HCT116 (cell line): ENCODE measurements at regions not wholly inside any gene's neighbourhood (a gene's known extent, or its start where the extent isn't known, plus 50 kb on each side); places are given as distances from the start of the nearest gene placed in this dataset.

Source experiments
- ATAC-seq: fragments of 200-7000 bp; cut with Tn5 transposase; 2 replicates; pipeline ENCODE4 v1.9.1; 2020; ENCODE audit warnings: mild to moderate bottlenecking, moderate library complexity
- BruUV-seq: library from RNA; stranded (reverse); fragments of 400-500 nt; replicated peaks from 2 replicates; lab custom pipeline; 2021; lab: Mats Ljungman, UMichigan
- CTCF ChIA-PET: fragments of 300-600 bp; sonication (Branson Sonifier 250); formaldehyde crosslinking; loops from one replicate; lab custom pipeline; 2021; ENCODE audit warnings: antibody characterized with exemption; lab: Charles Lee
- POLR2A ChIA-PET: fragments of 300-600, 350-600 bp; sonication (Branson Sonifier 250); formaldehyde crosslinking; loops from one replicate; lab custom pipeline; 2021; ENCODE audit warnings: antibody characterized with exemption; lab: Charles Lee
- RAD21 ChIA-PET, 2 experiments: fragments of 300-600 bp; sonication (Branson Sonifier 250); formaldehyde crosslinking; loops; one replicate each; lab custom pipeline; 2023; ENCODE audit warnings: low total read pairs in 2 of 2; ENCODE audit not compliant: uncharacterized antibody in 2 of 2, unreplicated experiment in 2 of 2, low non-redundant PET in 1 of 2; lab: Charles Lee
- DNase-seq: peaks from one replicate; pipeline ENCODE4 v3.0.0-alpha.2; 2010; ENCODE audit warnings: low read depth, low spot score
- H2AFZ ChIP-seq: fragments of 200-600 bp; shearing (Covaris generic), sonication (generic); 2 replicates; pipeline ENCODE4 v1.6.1; 2017; ENCODE audit warnings: low read depth, mixed run types, mixed read lengths, antibody characterized with exemption, low read length; ENCODE audit not compliant: poor library complexity, severe bottlenecking
- H3K27ac ChIP-seq: 2 replicates; pipeline ENCODE4 v1.5.1; 2012; ENCODE audit warnings: low read depth, low read length
- H3K27me3 ChIP-seq: fragments of 200-600 bp; sonication (generic); 2 replicates; pipeline ENCODE4 v1.6.1; 2016; ENCODE audit warnings: mixed run types, low read length, mixed read lengths; ENCODE audit not compliant: insufficient read depth
- H3K36me3 ChIP-seq, 2 experiments: fragments of 200-500 bp in 1 of 2; fragments of 200-600 bp in 1 of 2; sonication (Bioruptor generic) in 1 of 2; sonication (generic) in 1 of 2; 2 replicates each; pipeline versions ENCODE4 v1.5.1 to v1.6.1; 2014 to 2016; ENCODE audit warnings: low read length in 2 of 2, inconsistent platforms in 1 of 2, mixed read lengths in 1 of 2, mixed run types in 1 of 2; ENCODE audit not compliant: insufficient read depth in 2 of 2, control insufficient read depth in 1 of 2
- H3K4me1 ChIP-seq, 2 experiments: fragments of 200-600 bp in 1 of 2; sonication (generic) in 1 of 2; 2 replicates each; pipeline versions ENCODE4 v1.5.1 to v1.6.1; 2012 to 2017; ENCODE audit warnings: low read length in 2 of 2, inconsistent platforms in 1 of 2, mild to moderate bottlenecking in 1 of 2, mixed read lengths in 1 of 2, mixed run types in 1 of 2, moderate library complexity in 1 of 2; ENCODE audit not compliant: insufficient read depth in 2 of 2, control insufficient read depth in 1 of 2
- H3K4me2 ChIP-seq: fragments of 200-600 bp; sonication (generic); 2 replicates; pipeline ENCODE4 v1.6.1; 2017; ENCODE audit warnings: mixed run types, low read length, mixed read lengths
- H3K4me3 ChIP-seq, 2 experiments: fragments of 200-600 bp in 1 of 2; sonication (generic) in 1 of 2; replicated peaks in 1 of 2; 2 replicates each; pipeline ENCODE4 v1.5.1; 2011 to 2016; ENCODE audit warnings: low read length in 2 of 2, control low read depth in 1 of 2, low read depth in 1 of 2, mild to moderate bottlenecking in 1 of 2, mixed read lengths in 1 of 2, mixed run types in 1 of 2
- H3K79me2 ChIP-seq: fragments of 200-600 bp; sonication (generic); 2 replicates; pipeline ENCODE4 v1.6.1; 2017; ENCODE audit warnings: mild to moderate bottlenecking, mixed run types, low read length, moderate library complexity, mixed read lengths; ENCODE audit not compliant: insufficient read depth
- H3K9ac ChIP-seq: fragments of 200-600 bp; sonication (generic); 2 replicates; pipeline ENCODE4 v1.6.1; 2016; ENCODE audit warnings: low read length, mixed read lengths
- H3K9me2 ChIP-seq: fragments of 200-600 bp; sonication (generic), shearing (Covaris generic); 2 replicates; pipeline ENCODE4 v1.6.1; 2017; ENCODE audit warnings: mixed run types, mild to moderate bottlenecking, moderate library complexity; ENCODE audit not compliant: insufficient read depth
- H3K9me3 ChIP-seq, 2 experiments: fragments of 200-500 bp in 1 of 2; fragments of 200-600 bp in 1 of 2; sonication (Bioruptor generic) in 1 of 2; sonication (generic) in 1 of 2; 2 replicates each; pipeline ENCODE4 v1.6.1; 2014 to 2017; ENCODE audit warnings: low read length in 2 of 2, mixed read lengths in 2 of 2, inconsistent platforms in 1 of 2, low read depth in 1 of 2, mild to moderate bottlenecking in 1 of 2, mixed run types in 1 of 2, moderate library complexity in 1 of 2; ENCODE audit not compliant: control insufficient read depth in 1 of 2, insufficient read depth in 1 of 2
- H4K20me1 ChIP-seq: fragments of 200-600 bp; sonication (generic), shearing (Covaris generic); 2 replicates; pipeline ENCODE4 v1.6.1; 2017; ENCODE audit warnings: mixed run types, mild to moderate bottlenecking, moderate library complexity; ENCODE audit not compliant: insufficient read depth
- EZH2 ChIP-seq: fragments of 200-600 bp; sonication (generic); IDR thresholded peaks from 2 replicates; pipeline ENCODE4 v1.6.1; 2017; ENCODE audit warnings: antibody characterized with exemption, mixed run types
- EZH2phosphoT487 ChIP-seq: fragments of 200-600 bp; IDR thresholded peaks from 2 replicates; pipeline ENCODE4 v1.6.1; 2018; ENCODE audit warnings: antibody characterized with exemption, borderline replicate concordance
- JUND ChIP-seq: IDR thresholded peaks from 2 replicates; pipeline ENCODE4 v1.6.1; 2012
- TCF7L2 ChIP-seq: IDR thresholded peaks from 2 replicates; pipeline ENCODE4 v1.7.0; 2011; ENCODE audit warnings: borderline replicate concordance, inconsistent platforms; ENCODE audit not compliant: insufficient read depth, insufficient read length; ENCODE audit errors: extremely low read depth
- intact Hi-C: fragments of 100-400 bp; cut with micrococcal nuclease; formaldehyde crosslinking; loops from 2 replicates; pipeline ENCODE4 v1.10.0; 2022
- TF ChIP-seq, protein P1 (sequence below): IDR thresholded peaks from 2 replicates; pipeline ENCODE4 v1.6.1; 2011; ENCODE audit warnings: mild to moderate bottlenecking, low read length, moderate library complexity; ENCODE audit not compliant: insufficient replicate concordance; ENCODE audit errors: extremely low read depth
- TF ChIP-seq, protein P2 (sequence below): IDR thresholded peaks from 2 replicates; pipeline ENCODE4 v1.6.1; 2012; ENCODE audit warnings: low read depth

DNA sequence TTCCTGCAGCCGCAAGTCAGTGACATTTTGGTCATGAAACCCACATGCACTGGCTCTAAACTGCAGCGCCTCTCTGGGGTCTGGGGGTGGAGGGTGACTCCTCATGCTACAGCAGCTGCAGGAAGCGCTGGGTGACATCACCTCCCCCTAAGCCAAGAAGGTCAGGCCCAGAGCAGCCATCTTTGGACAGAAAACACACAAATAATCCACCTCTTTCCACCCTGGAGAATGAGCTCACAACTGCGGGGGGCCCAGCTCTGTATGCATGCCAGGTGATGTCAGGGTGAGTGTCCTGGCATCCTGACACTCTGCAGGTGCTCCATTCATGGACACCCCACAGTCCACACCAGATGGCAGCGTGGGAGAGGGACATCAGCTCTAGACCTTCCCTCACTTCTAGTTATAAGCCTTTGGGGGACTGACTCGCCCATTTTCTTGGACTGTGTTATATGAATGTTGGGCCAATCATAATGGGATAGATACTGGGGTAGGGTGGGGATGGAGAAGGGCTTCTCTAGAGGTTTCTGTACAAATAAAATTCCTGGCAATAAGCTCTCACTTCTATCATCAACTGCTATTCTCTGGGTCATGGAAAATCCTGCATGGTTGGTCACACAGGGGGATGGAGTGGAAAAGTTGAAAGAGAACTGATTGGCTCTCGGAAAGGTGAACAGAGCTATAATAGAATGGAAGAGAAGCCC, 70.7 kb upstream of the THBS1 start:
- Histone ChIP-seq H3K9me3 (no peaks in the 10 kb centered on the region; a peak in 1 of 4 replicates), H2AFZ (no peak overlapping the region), H3K4me1 (peaks cover 0 to 5% of the 10 kb centered on the region in 2 experiments; a peak in 1 of 4 replicates), H3K9ac (no peak overlapping the region), H3K9me2 (no peaks in the 10 kb centered on the region), H3K4me2 (no peak overlapping the region), H3K36me3 (no peaks in the 10 kb centered on the region), H3K79me2 (no peaks in the 10 kb centered on the region), H3K27me3 (no peaks in the 10 kb centered on the region), H3K4me3 (no peak overlapping the region), H4K20me1 (no peaks in the 10 kb centered on the region), H3K27ac (no peak overlapping the region)
- ChIA-PET POLR2A (no interaction called here), CTCF (no interaction called here), RAD21 (no interaction called here)
- ATAC-seq (no peak), DNase-seq (no peak)
- no TSS peak for BruUV-seq
- TF ChIP-seq EZH2phosphoT487 (no peak), EZH2 (no peak), TCF7L2 (no peak), JUND (no peak)
- TF ChIP-seq, protein P1, sequence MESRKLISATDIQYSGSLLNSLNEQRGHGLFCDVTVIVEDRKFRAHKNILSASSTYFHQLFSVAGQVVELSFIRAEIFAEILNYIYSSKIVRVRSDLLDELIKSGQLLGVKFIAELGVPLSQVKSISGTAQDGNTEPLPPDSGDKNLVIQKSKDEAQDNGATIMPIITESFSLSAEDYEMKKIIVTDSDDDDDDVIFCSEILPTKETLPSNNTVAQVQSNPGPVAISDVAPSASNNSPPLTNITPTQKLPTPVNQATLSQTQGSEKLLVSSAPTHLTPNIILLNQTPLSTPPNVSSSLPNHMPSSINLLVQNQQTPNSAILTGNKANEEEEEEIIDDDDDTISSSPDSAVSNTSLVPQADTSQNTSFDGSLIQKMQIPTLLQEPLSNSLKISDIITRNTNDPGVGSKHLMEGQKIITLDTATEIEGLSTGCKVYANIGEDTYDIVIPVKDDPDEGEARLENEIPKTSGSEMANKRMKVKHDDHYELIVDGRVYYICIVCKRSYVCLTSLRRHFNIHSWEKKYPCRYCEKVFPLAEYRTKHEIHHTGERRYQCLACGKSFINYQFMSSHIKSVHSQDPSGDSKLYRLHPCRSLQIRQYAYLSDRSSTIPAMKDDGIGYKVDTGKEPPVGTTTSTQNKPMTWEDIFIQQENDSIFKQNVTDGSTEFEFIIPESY, result no peak
- TF ChIP-seq, protein P2, sequence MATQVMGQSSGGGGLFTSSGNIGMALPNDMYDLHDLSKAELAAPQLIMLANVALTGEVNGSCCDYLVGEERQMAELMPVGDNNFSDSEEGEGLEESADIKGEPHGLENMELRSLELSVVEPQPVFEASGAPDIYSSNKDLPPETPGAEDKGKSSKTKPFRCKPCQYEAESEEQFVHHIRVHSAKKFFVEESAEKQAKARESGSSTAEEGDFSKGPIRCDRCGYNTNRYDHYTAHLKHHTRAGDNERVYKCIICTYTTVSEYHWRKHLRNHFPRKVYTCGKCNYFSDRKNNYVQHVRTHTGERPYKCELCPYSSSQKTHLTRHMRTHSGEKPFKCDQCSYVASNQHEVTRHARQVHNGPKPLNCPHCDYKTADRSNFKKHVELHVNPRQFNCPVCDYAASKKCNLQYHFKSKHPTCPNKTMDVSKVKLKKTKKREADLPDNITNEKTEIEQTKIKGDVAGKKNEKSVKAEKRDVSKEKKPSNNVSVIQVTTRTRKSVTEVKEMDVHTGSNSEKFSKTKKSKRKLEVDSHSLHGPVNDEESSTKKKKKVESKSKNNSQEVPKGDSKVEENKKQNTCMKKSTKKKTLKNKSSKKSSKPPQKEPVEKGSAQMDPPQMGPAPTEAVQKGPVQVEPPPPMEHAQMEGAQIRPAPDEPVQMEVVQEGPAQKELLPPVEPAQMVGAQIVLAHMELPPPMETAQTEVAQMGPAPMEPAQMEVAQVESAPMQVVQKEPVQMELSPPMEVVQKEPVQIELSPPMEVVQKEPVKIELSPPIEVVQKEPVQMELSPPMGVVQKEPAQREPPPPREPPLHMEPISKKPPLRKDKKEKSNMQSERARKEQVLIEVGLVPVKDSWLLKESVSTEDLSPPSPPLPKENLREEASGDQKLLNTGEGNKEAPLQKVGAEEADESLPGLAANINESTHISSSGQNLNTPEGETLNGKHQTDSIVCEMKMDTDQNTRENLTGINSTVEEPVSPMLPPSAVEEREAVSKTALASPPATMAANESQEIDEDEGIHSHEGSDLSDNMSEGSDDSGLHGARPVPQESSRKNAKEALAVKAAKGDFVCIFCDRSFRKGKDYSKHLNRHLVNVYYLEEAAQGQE, result no peak
- intact Hi-C loops, result no loop called here
